ENCODE measurements at regions not wholly inside any gene's neighbourhood (a gene's known extent, or its start where the extent isn't known, plus 50 kb on each side); places are given as distances from the start of the nearest gene placed in this dataset.

GRCh38 chr3:102099913-102100312, 250.6 kb downstream of the NFKBIZ start:
- H3K4me1 ChIP-seq (ENCODE audit: low read depth, poor library complexity, severe bottlenecking), result peaks cover 11% of the 10 kb centered on the region
- H4K20me1 ChIP-seq (ENCODE audit: insufficient read depth), result no peaks in the 10 kb centered on the region
- no peak overlapping the region for H3K27ac ChIP-seq
- no peaks in the 10 kb centered on the region for H3K27me3 ChIP-seq (ENCODE audit: insufficient read depth, low read depth)
- H3K4me2 ChIP-seq, result no peak overlapping the region
- no peak overlapping the region for H3K4me3 ChIP-seq (IDR thresholded peaks at IDR 0.05; ENCODE audit: insufficient read depth, low read depth, low read length)
- H3K9ac ChIP-seq, result no peak overlapping the region
- H3K79me2 ChIP-seq (ENCODE audit: insufficient read depth, low read depth), result no peaks in the 10 kb centered on the region
- no peak overlapping the region for H2AFZ ChIP-seq (ENCODE audit: low read depth)
- TF ChIP-seq CTCF (conservative IDR thresholded peaks at IDR 0.05; ENCODE audit: low read depth, low read length), result no peak
- no peaks in the 10 kb centered on the region for H3K36me3 ChIP-seq (ENCODE audit: insufficient read depth)

GRCh38 chr3:102102394-102102793, 253.1 kb downstream of the NFKBIZ start:
- Histone ChIP-seq H2AFZ (ENCODE audit: low read depth) (no peak overlapping the region), H3K27me3 (ENCODE audit: insufficient read depth, low read depth) (no peaks in the 10 kb centered on the region), H4K20me1 (ENCODE audit: insufficient read depth) (no peaks in the 10 kb centered on the region), H3K4me1 (ENCODE audit: low read depth, poor library complexity, severe bottlenecking) (no peaks in the 10 kb centered on the region), H3K4me2 (no peak overlapping the region), H3K27ac (no peak overlapping the region), H3K9ac (no peak overlapping the region), H3K79me2 (ENCODE audit: insufficient read depth, low read depth) (no peaks in the 10 kb centered on the region), H3K4me3 (IDR thresholded peaks at IDR 0.05; ENCODE audit: insufficient read depth, low read depth, low read length) (no peak overlapping the region), H3K36me3 (ENCODE audit: insufficient read depth) (no peaks in the 10 kb centered on the region)
- no peak for TF ChIP-seq CTCF (conservative IDR thresholded peaks at IDR 0.05; ENCODE audit: low read depth, low read length)

GRCh38 chr3:102104033-102104432, 254.7 kb downstream of the NFKBIZ start:
- no peaks in the 10 kb centered on the region for H3K27me3 ChIP-seq (ENCODE audit: insufficient read depth, low read depth)
- no peaks in the 10 kb centered on the region for H3K79me2 ChIP-seq (ENCODE audit: insufficient read depth, low read depth)
- H3K9ac ChIP-seq, result no peak overlapping the region
- no peak for TF ChIP-seq CTCF (conservative IDR thresholded peaks at IDR 0.05; ENCODE audit: low read depth, low read length)
- no peak overlapping the region for H3K4me2 ChIP-seq
- no peaks in the 10 kb centered on the region for H3K36me3 ChIP-seq (ENCODE audit: insufficient read depth)
- H3K4me3 ChIP-seq (IDR thresholded peaks at IDR 0.05; ENCODE audit: insufficient read depth, low read depth, low read length), result no peak overlapping the region
- no peaks in the 10 kb centered on the region for H3K4me1 ChIP-seq (ENCODE audit: low read depth, poor library complexity, severe bottlenecking)
- no peak overlapping the region for H3K27ac ChIP-seq
- H2AFZ ChIP-seq (ENCODE audit: low read depth), result no peak overlapping the region
- H4K20me1 ChIP-seq (ENCODE audit: insufficient read depth), result no peaks in the 10 kb centered on the region

GRCh38 chr3:102105193-102105592, 255.9 kb downstream of the NFKBIZ start:
- H3K4me1 ChIP-seq (ENCODE audit: low read depth, poor library complexity, severe bottlenecking), result no peaks in the 10 kb centered on the region
- H3K79me2 ChIP-seq (ENCODE audit: insufficient read depth, low read depth), result no peaks in the 10 kb centered on the region
- no peak for TF ChIP-seq CTCF (conservative IDR thresholded peaks at IDR 0.05; ENCODE audit: low read depth, low read length)
- H4K20me1 ChIP-seq (ENCODE audit: insufficient read depth), result no peaks in the 10 kb centered on the region
- H2AFZ ChIP-seq (ENCODE audit: low read depth), result no peak overlapping the region
- no peak overlapping the region for H3K9ac ChIP-seq
- no peak overlapping the region for H3K4me3 ChIP-seq (IDR thresholded peaks at IDR 0.05; ENCODE audit: insufficient read depth, low read depth, low read length)
- H3K27ac ChIP-seq, result no peak overlapping the region
- H3K27me3 ChIP-seq (ENCODE audit: insufficient read depth, low read depth), result no peaks in the 10 kb centered on the region
- H3K4me2 ChIP-seq, result no peak overlapping the region
- no peaks in the 10 kb centered on the region for H3K36me3 ChIP-seq (ENCODE audit: insufficient read depth)
